GM12872 (cell line): ENCODE measurements at regions not wholly inside any gene's neighbourhood (a gene's known extent, or its start where the extent isn't known, plus 50 kb on each side); places are given as distances from the start of the nearest gene placed in this dataset.

ENCODE experiments used
- TF ChIP-seq, protein P1 (sequence below): IDR thresholded peaks from 3 replicates; pipeline ENCODE4 v1.5.1; 2011; ENCODE audit warnings: low read depth, mild to moderate bottlenecking, low read length, moderate library complexity; ENCODE audit not compliant: insufficient read depth

DNA sequence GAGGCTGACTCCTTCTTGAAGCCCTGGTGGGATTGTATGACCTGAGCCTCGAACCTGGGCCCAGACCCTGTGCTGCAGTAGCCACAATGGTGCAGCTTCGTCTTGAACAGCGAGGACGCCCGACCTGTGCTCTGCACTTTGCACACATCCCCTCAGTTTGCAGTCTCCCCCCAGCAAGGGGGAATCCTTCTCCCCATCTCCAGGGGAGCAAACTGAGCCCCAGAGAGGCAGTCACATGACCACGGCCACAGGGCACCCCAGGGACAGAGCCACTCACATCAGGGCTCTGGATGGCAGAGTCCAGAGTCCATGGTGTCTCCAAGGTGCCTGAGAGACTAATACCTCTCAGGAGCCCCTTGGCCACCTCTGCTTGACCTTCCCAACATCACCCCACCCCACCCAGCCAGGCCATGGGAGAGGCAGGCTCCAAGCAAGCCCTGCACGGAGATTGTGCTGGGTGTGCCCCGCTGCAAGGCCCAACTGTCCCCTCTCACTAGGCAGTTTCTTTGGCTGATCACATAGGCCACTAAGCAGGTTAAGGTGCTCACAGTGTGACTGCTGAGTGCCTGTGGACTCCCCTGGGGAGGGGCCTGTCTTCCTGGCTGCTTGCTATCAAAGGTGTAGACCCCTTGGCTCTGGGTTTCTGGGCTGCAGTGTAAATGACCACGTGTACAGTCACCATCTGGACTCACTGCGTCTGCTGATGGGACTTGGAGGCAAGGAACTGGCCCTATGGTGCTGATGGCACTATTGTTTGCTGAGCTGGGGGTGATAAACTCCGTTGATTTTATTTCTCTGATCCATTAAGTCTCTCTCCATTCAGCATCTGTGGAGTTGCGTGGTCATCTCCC, 398.1 kb downstream of the MATN1 start:
- TF ChIP-seq, protein P1, sequence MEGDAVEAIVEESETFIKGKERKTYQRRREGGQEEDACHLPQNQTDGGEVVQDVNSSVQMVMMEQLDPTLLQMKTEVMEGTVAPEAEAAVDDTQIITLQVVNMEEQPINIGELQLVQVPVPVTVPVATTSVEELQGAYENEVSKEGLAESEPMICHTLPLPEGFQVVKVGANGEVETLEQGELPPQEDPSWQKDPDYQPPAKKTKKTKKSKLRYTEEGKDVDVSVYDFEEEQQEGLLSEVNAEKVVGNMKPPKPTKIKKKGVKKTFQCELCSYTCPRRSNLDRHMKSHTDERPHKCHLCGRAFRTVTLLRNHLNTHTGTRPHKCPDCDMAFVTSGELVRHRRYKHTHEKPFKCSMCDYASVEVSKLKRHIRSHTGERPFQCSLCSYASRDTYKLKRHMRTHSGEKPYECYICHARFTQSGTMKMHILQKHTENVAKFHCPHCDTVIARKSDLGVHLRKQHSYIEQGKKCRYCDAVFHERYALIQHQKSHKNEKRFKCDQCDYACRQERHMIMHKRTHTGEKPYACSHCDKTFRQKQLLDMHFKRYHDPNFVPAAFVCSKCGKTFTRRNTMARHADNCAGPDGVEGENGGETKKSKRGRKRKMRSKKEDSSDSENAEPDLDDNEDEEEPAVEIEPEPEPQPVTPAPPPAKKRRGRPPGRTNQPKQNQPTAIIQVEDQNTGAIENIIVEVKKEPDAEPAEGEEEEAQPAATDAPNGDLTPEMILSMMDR, result no peak

DNA sequence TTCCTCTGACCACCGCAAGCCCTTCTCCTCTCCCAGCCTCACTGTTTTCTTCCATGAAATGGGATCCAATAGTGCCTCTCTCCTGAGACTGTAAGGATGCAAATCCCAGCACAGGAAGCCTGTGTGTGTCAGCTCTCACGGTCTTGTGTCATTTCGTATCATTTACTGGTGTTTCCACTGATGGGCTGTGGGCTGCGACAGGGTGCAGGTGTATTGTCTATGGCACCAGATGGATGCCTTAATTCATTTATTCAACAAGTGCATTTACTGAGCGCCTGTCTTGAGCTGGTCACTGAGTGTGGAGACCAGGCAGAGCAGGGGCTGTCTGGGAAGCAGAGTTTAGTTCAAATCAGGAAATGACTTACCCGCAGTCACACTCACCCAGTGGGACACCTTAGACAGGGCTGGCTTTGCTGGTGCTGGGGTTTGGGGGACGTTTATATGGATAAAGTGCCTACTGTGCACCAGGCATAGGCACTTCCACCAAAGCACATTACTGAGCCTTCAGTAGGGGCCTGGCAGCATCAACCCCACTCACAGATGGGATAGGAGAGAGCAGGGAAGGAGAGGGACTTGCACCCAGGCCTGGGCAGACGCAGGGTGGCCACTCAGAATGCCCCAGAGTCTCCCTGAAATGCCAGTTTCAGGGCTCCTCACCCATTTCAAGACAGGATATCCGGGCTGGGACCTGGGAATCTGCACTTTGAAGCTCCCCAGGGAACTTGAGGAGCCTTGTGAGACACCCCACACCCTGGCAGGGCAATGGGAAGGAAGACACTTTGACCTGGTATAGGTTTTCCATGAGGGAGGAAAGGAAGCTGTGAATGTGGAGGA, 398.9 kb downstream of the MATN1 start:
- TF ChIP-seq, protein P1, result no peak

DNA sequence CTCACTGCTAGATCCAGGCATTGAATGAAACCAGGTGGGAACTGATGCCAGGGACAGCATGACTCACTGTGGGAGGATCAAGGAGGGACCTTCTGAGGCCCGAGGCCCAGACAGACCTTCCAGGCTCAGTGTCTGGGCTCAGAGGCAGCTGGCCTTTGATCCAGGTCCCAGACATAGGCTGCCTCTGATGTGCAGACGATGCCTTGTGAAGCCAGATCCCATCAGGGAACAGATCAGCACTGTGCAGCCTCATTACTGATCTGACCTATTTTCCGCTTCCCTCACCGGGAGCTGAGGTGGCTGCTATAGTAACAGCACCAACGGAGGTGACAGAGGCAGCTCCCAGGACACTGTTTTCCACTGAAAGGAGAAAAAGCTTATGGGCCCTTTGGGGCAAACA, 399.5 kb downstream of the MATN1 start:
- TF ChIP-seq, protein P1, result no peak

DNA sequence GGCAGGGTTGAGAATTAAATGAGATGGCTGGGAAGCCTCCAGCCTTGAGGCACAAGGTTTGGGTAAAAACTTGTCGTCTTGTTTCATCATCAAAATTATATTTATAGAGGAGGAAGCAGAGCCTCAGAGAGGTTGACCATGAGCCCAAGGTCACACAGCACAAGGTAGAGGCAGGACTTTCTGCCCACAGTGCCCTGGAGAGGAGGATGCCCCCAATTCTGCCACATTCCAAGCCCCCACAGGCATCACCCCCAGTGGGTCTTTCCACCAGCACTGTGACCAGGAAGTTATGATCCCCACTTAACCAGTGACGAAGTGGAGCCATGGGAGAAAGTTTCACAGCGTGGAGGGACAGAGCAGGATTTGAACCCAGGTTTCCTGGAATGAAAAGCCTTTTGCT, 400.0 kb downstream of the MATN1 start:
- TF ChIP-seq, protein P1, result no peak

DNA sequence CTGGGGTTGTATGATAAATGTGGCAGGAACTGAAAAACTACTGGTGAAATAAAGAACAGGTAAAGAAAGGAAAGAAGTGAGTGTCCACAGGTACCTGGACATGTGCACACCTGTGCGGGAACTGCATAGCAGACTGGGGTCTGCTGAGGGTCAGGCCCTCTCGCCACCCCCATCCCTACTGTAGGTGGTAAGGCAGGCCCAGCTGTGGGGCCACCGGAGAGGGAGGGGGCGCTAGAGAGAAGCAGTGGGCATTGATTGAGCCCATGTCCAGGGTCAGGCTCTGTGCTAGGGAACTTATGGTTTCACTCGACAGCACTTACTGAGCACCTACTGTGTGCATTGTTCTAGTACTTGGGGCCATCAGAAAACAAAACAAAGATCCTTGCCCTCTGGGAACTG, 400.5 kb downstream of the MATN1 start:
- TF ChIP-seq, protein P1, result 0 out of 3 replicates have a peak, but pooled peaks have one; percentile 7

DNA sequence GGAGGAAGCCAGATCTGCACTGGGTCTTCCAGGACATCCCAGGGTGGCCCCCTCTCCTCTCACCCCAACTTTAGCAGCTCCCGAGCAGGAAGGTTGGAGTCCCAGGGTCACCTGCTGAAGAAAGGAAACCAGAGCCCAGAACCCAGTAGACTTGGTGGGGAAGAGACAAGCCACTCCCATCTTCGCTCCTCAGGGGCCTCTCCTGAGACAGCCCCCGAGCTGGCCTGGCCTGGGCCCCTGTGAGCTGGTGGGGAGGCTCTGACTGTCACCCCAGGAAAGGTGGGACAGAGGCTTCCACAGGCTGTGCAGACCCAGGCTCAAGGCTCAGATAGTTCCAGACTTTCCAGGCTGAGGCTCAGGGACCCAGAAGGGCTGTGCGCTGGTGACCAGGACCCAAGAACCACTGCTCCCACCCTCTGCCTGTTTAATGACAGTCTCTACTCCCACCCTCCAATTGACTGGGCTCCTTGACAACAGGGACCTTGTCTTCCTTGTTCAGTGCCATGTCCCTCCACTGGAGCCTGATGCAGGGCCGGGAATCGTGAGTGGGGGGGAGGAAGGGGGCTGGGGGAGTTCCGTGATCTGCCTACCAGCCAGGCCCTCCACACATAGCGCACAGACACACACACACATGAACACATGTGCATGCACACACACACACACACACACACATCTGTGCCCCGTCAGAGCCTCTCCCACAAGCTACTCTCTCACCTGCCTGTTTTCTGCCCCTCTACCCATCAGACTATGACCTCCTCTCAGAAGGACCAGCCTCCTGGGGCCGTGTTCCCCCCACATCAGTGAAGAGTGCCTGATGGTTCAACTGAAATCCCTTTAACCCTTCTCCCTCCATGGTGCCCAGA, 401.2 kb downstream of the MATN1 start:
- TF ChIP-seq, protein P1, result no peak
